NCI-H2227 (cell line): ENCODE measurements at regions not wholly inside any gene's neighbourhood (a gene's known extent, or its start where the extent isn't known, plus 50 kb on each side); places are given as distances from the start of the nearest gene placed in this dataset.

Experiments
- DNase-seq: peaks from one replicate; lab custom pipeline; 2025; ENCODE audit not compliant: unreplicated experiment; lab: John Stamatoyannopoulos, UW

GRCh38 chr10:25113191-25114035 lies 61.4 kb upstream of the GPR158 start:
- DNase-seq: peak; percentile 86

GRCh38 chr10:25114036-25114411 lies 60.8 kb upstream of the GPR158 start:
- DNase-seq: no peak

GRCh38 chr10:25117757-25118156 lies 57.0 kb upstream of the GPR158 start:
- DNase-seq: no peak

GRCh38 chr10:25120188-25120587 lies 54.6 kb upstream of the GPR158 start:
- DNase-seq: no peak
